ENCODE measurements at regions not wholly inside any gene's neighbourhood (a gene's known extent, or its start where the extent isn't known, plus 50 kb on each side); places are given as distances from the start of the nearest gene placed in this dataset.

- TF ChIP-seq REST (IDR thresholded peaks at IDR 0.05; ENCODE audit: unreplicated experiment) (no peak), ZNF114 (CRISPR knock-in tag; IDR thresholded peaks at IDR 0.05) (no peak), CTCF (conservative IDR thresholded peaks at IDR 0.05; ENCODE audit: low read depth in 2 of 2) (no peak)
Observed at GRCh38 chr11:127805771-127806170, 781.6 kb downstream of the ETS1 start (continued).

GRCh38 chr11:127804747-127805400 is 782.5 kb downstream of the ETS1 start:
- Mint-ChIP-seq H3K36me3 (ENCODE audit: low read depth) (no peaks in the 10 kb centered on the region), H3K27me3 (ENCODE audit: insufficient read depth, low read depth, poor library complexity) (no peaks in the 10 kb centered on the region), H3K4me3 (no peak overlapping the region), H3K9me3 (no peaks in the 10 kb centered on the region), H3K4me1 (peaks cover 27% of the 10 kb centered on the region), H3K27ac (no peak overlapping the region)
- Histone ChIP-seq H3K4me3 (no peak overlapping the region), H3K36me3 (ENCODE audit: insufficient read depth) (no peaks in the 10 kb centered on the region), H4K20me1 (replicated peaks; ENCODE audit: insufficient read depth) (no peaks in the 10 kb centered on the region), H3F3A (replicated peaks; ENCODE audit: low read depth) (no peaks in the 10 kb centered on the region), H3K4me2 (no peak overlapping the region), H3K4me1 (ENCODE audit: insufficient read depth) (peaks cover 4% of the 10 kb centered on the region; the same call in 1 of the 2 replicates), H3K79me2 (replicated peaks; ENCODE audit: insufficient read depth) (no peaks in the 10 kb centered on the region), H2AFZ (no peak overlapping the region), H3K27me3 (ENCODE audit: insufficient read depth) (no peaks in the 10 kb centered on the region), H3K9me2 (ENCODE audit: insufficient read depth) (0 out of 2 replicates have a peak, but pooled peaks cover 9% of the 10 kb centered on the region), H3K27ac (ENCODE audit: low read depth) (no peak overlapping the region)
- no peak for ATAC-seq
- DNase-seq (ENCODE audit: low spot score): no peak
- no peak for TF ChIP-seq ZNF331 (CRISPR knock-in tag; IDR thresholded peaks at IDR 0.05; ENCODE audit: low read depth)
- no peak for TF ChIP-seq NANOG (IDR thresholded peaks at IDR 0.05; ENCODE audit: borderline replicate concordance)
- no peak for TF ChIP-seq JUNB (IDR thresholded peaks at IDR 0.05; ENCODE audit: unreplicated experiment)
- TF ChIP-seq CREB1 (CRISPR knock-in tag; IDR thresholded peaks at IDR 0.05; ENCODE audit: low read depth): no peak
- TF ChIP-seq EZH2phosphoT487 (IDR thresholded peaks at IDR 0.05; ENCODE audit: unreplicated experiment): no peak
- TF ChIP-seq POLR2AphosphoS5 (IDR thresholded peaks at IDR 0.05; ENCODE audit: low read depth): no peak
- no peak for TF ChIP-seq STAT1 (IDR thresholded peaks at IDR 0.05; ENCODE audit: unreplicated experiment)

All from GM23338 (cell line).